ENCODE measurements at regions not wholly inside any gene's neighbourhood (a gene's known extent, or its start where the extent isn't known, plus 50 kb on each side); places are given as distances from the start of the nearest gene placed in this dataset.

- TF ChIP-seq, protein P1, sequence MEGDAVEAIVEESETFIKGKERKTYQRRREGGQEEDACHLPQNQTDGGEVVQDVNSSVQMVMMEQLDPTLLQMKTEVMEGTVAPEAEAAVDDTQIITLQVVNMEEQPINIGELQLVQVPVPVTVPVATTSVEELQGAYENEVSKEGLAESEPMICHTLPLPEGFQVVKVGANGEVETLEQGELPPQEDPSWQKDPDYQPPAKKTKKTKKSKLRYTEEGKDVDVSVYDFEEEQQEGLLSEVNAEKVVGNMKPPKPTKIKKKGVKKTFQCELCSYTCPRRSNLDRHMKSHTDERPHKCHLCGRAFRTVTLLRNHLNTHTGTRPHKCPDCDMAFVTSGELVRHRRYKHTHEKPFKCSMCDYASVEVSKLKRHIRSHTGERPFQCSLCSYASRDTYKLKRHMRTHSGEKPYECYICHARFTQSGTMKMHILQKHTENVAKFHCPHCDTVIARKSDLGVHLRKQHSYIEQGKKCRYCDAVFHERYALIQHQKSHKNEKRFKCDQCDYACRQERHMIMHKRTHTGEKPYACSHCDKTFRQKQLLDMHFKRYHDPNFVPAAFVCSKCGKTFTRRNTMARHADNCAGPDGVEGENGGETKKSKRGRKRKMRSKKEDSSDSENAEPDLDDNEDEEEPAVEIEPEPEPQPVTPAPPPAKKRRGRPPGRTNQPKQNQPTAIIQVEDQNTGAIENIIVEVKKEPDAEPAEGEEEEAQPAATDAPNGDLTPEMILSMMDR (IDR thresholded peaks at IDR 0.05; ENCODE audit: control extremely low read depth, extremely low read depth, low read depth, missing control alignments), result no peak
- CTCF ChIA-PET, result interaction anchor here (5.9 to 14.3 kb wide), 2 partner anchors 8 to 209 kb away, joined by 45 to 651 read pairs; no protein-coding TSS in a partner anchor
- DNase-seq (ENCODE audit: extremely low spot score), result no peak
- POLR2A ChIA-PET, result no interaction called here
Observed at GRCh38 chr2:41877114-41877678, 170.6 kb upstream of the PKDCC start.

DNA sequence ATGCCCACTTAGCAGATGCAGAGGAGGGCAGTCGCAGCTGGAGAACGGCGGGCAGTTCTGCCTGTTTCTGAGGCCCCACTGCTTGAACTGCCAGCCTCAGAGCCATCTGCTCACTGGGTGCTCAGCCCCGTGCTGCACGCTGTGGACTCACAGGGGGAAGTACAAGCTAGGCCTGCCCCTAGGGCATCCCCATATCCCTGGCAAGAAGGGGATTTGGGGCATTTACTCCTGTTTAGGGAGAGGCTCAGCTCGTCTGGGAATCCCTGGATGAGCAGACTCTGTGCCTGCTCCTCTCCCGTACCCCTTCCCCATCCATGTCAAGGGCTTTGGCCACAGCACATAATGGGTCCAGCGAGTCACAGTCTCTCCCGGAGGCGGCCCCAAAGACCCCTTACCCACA is 169.8 kb upstream of the PKDCC start:
- TF ChIP-seq, protein P1 (IDR thresholded peaks at IDR 0.05; ENCODE audit: control extremely low read depth, extremely low read depth, low read depth, missing control alignments), result no peak
- no peak for DNase-seq (ENCODE audit: extremely low spot score)
- ChIA-PET POLR2A (no interaction called here), CTCF (interaction anchor here (1.0 to 5.9 kb wide), 4 partner anchors 9 to 217 kb away, joined by 4 to 45 read pairs (median 19); no protein-coding TSS in a partner anchor)

- TF ChIP-seq, protein P1 (IDR thresholded peaks at IDR 0.05; ENCODE audit: control extremely low read depth, extremely low read depth, low read depth, missing control alignments), result no peak
- ChIA-PET POLR2A (interaction anchor here (0.6 kb wide), 1 partner anchor 45 kb away, joined by 4 read pairs; no protein-coding TSS in a partner anchor), CTCF (interaction anchor here (0.7 to 5.9 kb wide), 6 partner anchors 10 to 216 kb away, joined by 3 to 45 read pairs (median 4); no protein-coding TSS in a partner anchor)
- DNase-seq (ENCODE audit: extremely low spot score), result no peak
Observed at GRCh38 chr2:41878716-41879234, 169.0 kb upstream of the PKDCC start.

- TF ChIP-seq, protein P1 (IDR thresholded peaks at IDR 0.05; ENCODE audit: control extremely low read depth, extremely low read depth, low read depth, missing control alignments), result no peak
- CTCF ChIA-PET, result interaction anchor here (0.7 to 5.9 kb wide), 10 partner anchors 8 to 482 kb away, joined by 3 to 45 read pairs (median 4); no protein-coding TSS in a partner anchor
- DNase-seq (ENCODE audit: extremely low spot score), result no peak
- POLR2A ChIA-PET, result interaction anchor here (0.6 kb wide), 1 partner anchor 45 kb away, joined by 4 read pairs; no protein-coding TSS in a partner anchor
Observed at GRCh38 chr2:41879235-41879916, 168.4 kb upstream of the PKDCC start.

DNA sequence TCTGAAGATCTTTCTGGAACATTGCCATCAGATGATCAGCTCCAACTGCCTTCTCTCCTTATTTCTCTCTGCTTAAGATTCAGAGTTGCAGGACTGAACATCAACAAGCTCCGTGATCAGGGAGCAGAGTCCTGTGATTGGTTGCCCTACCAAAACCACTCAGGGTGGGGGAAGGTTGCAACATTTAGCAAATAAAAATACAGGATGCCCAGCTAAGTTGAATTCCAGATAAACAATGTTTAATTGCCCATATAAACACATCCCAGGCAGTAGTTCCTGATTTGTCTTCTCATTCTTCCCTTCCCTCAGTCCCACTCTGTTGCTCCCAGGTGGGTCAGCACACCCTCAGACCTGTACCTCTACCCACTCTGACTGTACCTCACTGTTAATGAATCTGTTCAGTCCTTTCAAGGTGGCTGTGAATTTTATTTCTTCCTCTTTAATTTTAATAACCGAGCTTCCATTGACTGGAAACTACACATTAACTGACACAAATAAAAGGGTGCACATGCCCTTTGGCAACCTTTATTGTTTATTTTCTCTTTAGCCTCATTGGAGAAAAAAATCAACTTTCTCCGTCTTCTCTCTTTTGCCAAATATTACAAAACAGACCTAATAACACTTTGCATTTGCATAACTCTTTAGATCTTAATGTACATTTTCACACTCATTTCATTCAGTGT is 167.1 kb upstream of the PKDCC start:
- CTCF ChIA-PET, result interaction anchor here (2.3 to 5.9 kb wide), 4 partner anchors 8 to 206 kb away, joined by 5 to 45 read pairs (median 24); no protein-coding TSS in a partner anchor
- DNase-seq (ENCODE audit: extremely low spot score), result no peak
- POLR2A ChIA-PET, result no interaction called here
- TF ChIP-seq, protein P1 (IDR thresholded peaks at IDR 0.05; ENCODE audit: control extremely low read depth, extremely low read depth, low read depth, missing control alignments), result no peak

- DNase-seq (ENCODE audit: extremely low spot score), result no peak
- ChIA-PET CTCF (interaction anchor here (3.1 to 5.9 kb wide), 3 partner anchors 10 to 206 kb away, joined by 14 to 45 read pairs (median 34); no protein-coding TSS in a partner anchor), POLR2A (no interaction called here)
- TF ChIP-seq, protein P1 (IDR thresholded peaks at IDR 0.05; ENCODE audit: control extremely low read depth, extremely low read depth, low read depth, missing control alignments), result no peak
Observed at GRCh38 chr2:41881249-41881648, 166.6 kb upstream of the PKDCC start.

Measured in GM10248 (cell line).